Activated CD4-positive, alpha-beta T cell treated with anti-CD3 and anti-CD28 coated beads for 24 hours (primary cell): ENCODE measurements at regions not wholly inside any gene's neighbourhood (a gene's known extent, or its start where the extent isn't known, plus 50 kb on each side); places are given as distances from the start of the nearest gene placed in this dataset.

Experiments used
- DNase-seq, 2 donors: peaks; one replicate each; pipeline ENCODE4 v3.0.0-alpha.2; 2020; ENCODE audit warnings: low read depth in 2 of 2

GRCh38 chr7:34275624-34276023 lies 370.3 kb downstream of the BMPER start:
- no peak for DNase-seq

- DNase-seq = no peak
Measured at GRCh38 chr7:34277016-34277802, 371.9 kb downstream of the BMPER start.

GRCh38 chr7:34277803-34278199 lies 372.5 kb downstream of the BMPER start:
- DNase-seq = no peak

GRCh38 chr7:34281260-34281659 lies 375.9 kb downstream of the BMPER start:
- no peak for DNase-seq

- no peak for DNase-seq
Measured at GRCh38 chr7:34282271-34282670, 375.7 kb upstream of the NPSR1 start.

GRCh38 chr7:34296663-34297062 lies 361.4 kb upstream of the NPSR1 start:
- DNase-seq = no peak

- no peak for DNase-seq
Measured at GRCh38 chr7:34298492-34299013, 359.5 kb upstream of the NPSR1 start.

GRCh38 chr7:34299066-34299465 lies 359.0 kb upstream of the NPSR1 start:
- no peak for DNase-seq

- DNase-seq = no peak
Measured at GRCh38 chr7:34307540-34307939, 350.5 kb upstream of the NPSR1 start.

GRCh38 chr7:34308595-34308994 lies 349.4 kb upstream of the NPSR1 start:
- no peak for DNase-seq

GRCh38 chr7:34309116-34309515 lies 348.9 kb upstream of the NPSR1 start:
- DNase-seq = no peak

- no peak for DNase-seq
Measured at GRCh38 chr7:34309584-34309983, 348.4 kb upstream of the NPSR1 start.

GRCh38 chr7:34311591-34311990 lies 346.4 kb upstream of the NPSR1 start:
- no peak for DNase-seq

GRCh38 chr7:34312624-34313023 lies 345.4 kb upstream of the NPSR1 start:
- DNase-seq = no peak

- DNase-seq = no peak
Measured at GRCh38 chr7:34313289-34313688, 344.7 kb upstream of the NPSR1 start.

GRCh38 chr7:34315032-34315431 lies 343.0 kb upstream of the NPSR1 start:
- DNase-seq = no peak

- DNase-seq = no peak
Measured at GRCh38 chr7:34317039-34317438, 341.0 kb upstream of the NPSR1 start.

- DNase-seq = no peak
Measured at GRCh38 chr7:34320412-34320811, 337.6 kb upstream of the NPSR1 start.

- DNase-seq = peak in 1 of 2 donors; percentile 13
Measured at GRCh38 chr7:34320926-34321661, 336.9 kb upstream of the NPSR1 start.

GRCh38 chr7:34322841-34323240 lies 335.2 kb upstream of the NPSR1 start:
- no peak for DNase-seq

- no peak for DNase-seq
Measured at GRCh38 chr7:34327681-34328080, 330.3 kb upstream of the NPSR1 start.

- no peak for DNase-seq
Measured at GRCh38 chr7:34330308-34330707, 327.7 kb upstream of the NPSR1 start.

- DNase-seq = no peak
Measured at GRCh38 chr7:34331102-34331501, 326.9 kb upstream of the NPSR1 start.
